ENCODE measurements at regions not wholly inside any gene's neighbourhood (a gene's known extent, or its start where the extent isn't known, plus 50 kb on each side); places are given as distances from the start of the nearest gene placed in this dataset.
"Not testable (repeated sequence)": the region's sequence is repeated elsewhere in the genome, so short reads cannot be mapped to it uniquely, and the experiment has no call there.

GRCh38 chr12:96085475-96085874 is 50.1 kb upstream of the LTA4H start:
- H3K4me1 ChIP-seq: no peaks in the 10 kb centered on the region
- intact Hi-C loops (cut with DNase I; ENCODE audit: low total_unique reads): no loop called here
- H3K27me3 ChIP-seq: no peaks in the 10 kb centered on the region
- H3K4me3 ChIP-seq: no peak overlapping the region
- no peak for DNase-seq (ENCODE audit: low spot score in 2 of 2)
- no peak overlapping the region for H3K27ac ChIP-seq
- TF ChIP-seq POLR2AphosphoS5 (IDR thresholded peaks at IDR 0.05) (no peak), POLR2A (IDR thresholded peaks at IDR 0.05) (no peak), CTCF (IDR thresholded peaks at IDR 0.05) (no peak)
- H3K9me3 ChIP-seq: peaks cover 0 to 3% of the 10 kb centered on the region in 2 donors
- H3K36me3 ChIP-seq: no peaks in the 10 kb centered on the region

GRCh38 chr12:96086190-96086589 is 50.8 kb upstream of the LTA4H start:
- DNase-seq (ENCODE audit: low spot score in 2 of 2); H3K36me3 ChIP-seq; H3K27ac ChIP-seq; H3K4me3 ChIP-seq; H3K4me1 ChIP-seq; intact Hi-C loops (cut with DNase I; ENCODE audit: low total_unique reads); H3K27me3 ChIP-seq; H3K9me3 ChIP-seq: not testable (repeated sequence)

- no peaks in the 10 kb centered on the region for H3K27me3 ChIP-seq
- H3K4me3 ChIP-seq: no peak overlapping the region
- intact Hi-C loops (cut with DNase I; ENCODE audit: low total_unique reads): no loop called here
- no peaks in the 10 kb centered on the region for H3K36me3 ChIP-seq
- peaks cover 0 to 3% of the 10 kb centered on the region in 2 donors for H3K9me3 ChIP-seq
- H3K4me1 ChIP-seq: peaks cover 0 to 3% of the 10 kb centered on the region in 2 donors
- no peak for DNase-seq (ENCODE audit: low spot score in 2 of 2)
- TF ChIP-seq POLR2A (IDR thresholded peaks at IDR 0.05): no peak
- H3K27ac ChIP-seq: no peak overlapping the region
Observed at GRCh38 chr12:96091833-96092232, 56.4 kb upstream of the LTA4H start.

GRCh38 chr12:96093543-96094196 is 58.3 kb upstream of the LTA4H start:
- TF ChIP-seq CTCF (IDR thresholded peaks at IDR 0.05) (no peak), POLR2A (IDR thresholded peaks at IDR 0.05) (no peak), POLR2AphosphoS5 (IDR thresholded peaks at IDR 0.05) (no peak)
- H3K9me3 ChIP-seq: no peaks in the 10 kb centered on the region
- no peaks in the 10 kb centered on the region for H3K36me3 ChIP-seq
- peaks cover 0 to 3% of the 10 kb centered on the region in 2 donors for H3K4me1 ChIP-seq
- intact Hi-C loops (cut with DNase I; ENCODE audit: low total_unique reads): no loop called here
- H3K27ac ChIP-seq: no peak overlapping the region
- H3K27me3 ChIP-seq: no peaks in the 10 kb centered on the region
- H3K4me3 ChIP-seq: no peak overlapping the region
- DNase-seq (ENCODE audit: low spot score in 2 of 2): no peak

- Histone ChIP-seq H3K27me3 (no peaks in the 10 kb centered on the region), H3K36me3 (no peaks in the 10 kb centered on the region), H3K4me1 (peaks cover 0 to 3% of the 10 kb centered on the region in 2 donors), H3K4me3 (no peak overlapping the region), H3K9me3 (no peaks in the 10 kb centered on the region), H3K27ac (no peak overlapping the region)
- intact Hi-C loops (cut with DNase I; ENCODE audit: low total_unique reads): no loop called here
- TF ChIP-seq POLR2AphosphoS5 (IDR thresholded peaks at IDR 0.05) (no peak), CTCF (IDR thresholded peaks at IDR 0.05) (no peak), POLR2A (IDR thresholded peaks at IDR 0.05) (no peak)
- no peak for DNase-seq (ENCODE audit: low spot score in 2 of 2)
Observed at GRCh38 chr12:96094201-96094600, 58.8 kb upstream of the LTA4H start.

- Histone ChIP-seq H3K27me3 (no peaks in the 10 kb centered on the region), H3K27ac (no peak overlapping the region), H3K4me1 (peaks cover 0 to 3% of the 10 kb centered on the region in 2 donors), H3K36me3 (no peaks in the 10 kb centered on the region), H3K9me3 (no peaks in the 10 kb centered on the region), H3K4me3 (no peak overlapping the region)
- no peak for DNase-seq (ENCODE audit: low spot score in 2 of 2)
- intact Hi-C loops (cut with DNase I; ENCODE audit: low total_unique reads): no loop called here
- no peak for TF ChIP-seq POLR2A (IDR thresholded peaks at IDR 0.05)
- TF ChIP-seq POLR2AphosphoS5 (IDR thresholded peaks at IDR 0.05): no peak
- no peak for TF ChIP-seq CTCF (IDR thresholded peaks at IDR 0.05)
Observed at GRCh38 chr12:96098631-96099030, 63.2 kb upstream of the LTA4H start.
